Upper lobe of left lung (tissue), 4 donors: ENCODE measurements at regions not wholly inside any gene's neighbourhood (a gene's known extent, or its start where the extent isn't known, plus 50 kb on each side); places are given as distances from the start of the nearest gene placed in this dataset.

ENCODE experiments used
- POLR2A ChIP-seq, 4 donors: fragments of 450-650 bp; IDR thresholded peaks; one replicate each; pipeline ENCODE4 v1.5.1; 2016 to 2017; ENCODE audit warnings: antibody characterized with exemption in 4 of 4, mild to moderate bottlenecking in 2 of 4
- TF ChIP-seq, protein P1 (sequence below), 6 experiments: fragments of 450-650 bp in 4 of 6; fragments of 200-600 bp in 2 of 6; sonication (generic) in 2 of 6; IDR thresholded peaks; one replicate each; pipeline ENCODE4 v1.5.1; 2016 to 2019; ENCODE audit warnings: antibody characterized with exemption in 6 of 6

- TF ChIP-seq, protein P1, sequence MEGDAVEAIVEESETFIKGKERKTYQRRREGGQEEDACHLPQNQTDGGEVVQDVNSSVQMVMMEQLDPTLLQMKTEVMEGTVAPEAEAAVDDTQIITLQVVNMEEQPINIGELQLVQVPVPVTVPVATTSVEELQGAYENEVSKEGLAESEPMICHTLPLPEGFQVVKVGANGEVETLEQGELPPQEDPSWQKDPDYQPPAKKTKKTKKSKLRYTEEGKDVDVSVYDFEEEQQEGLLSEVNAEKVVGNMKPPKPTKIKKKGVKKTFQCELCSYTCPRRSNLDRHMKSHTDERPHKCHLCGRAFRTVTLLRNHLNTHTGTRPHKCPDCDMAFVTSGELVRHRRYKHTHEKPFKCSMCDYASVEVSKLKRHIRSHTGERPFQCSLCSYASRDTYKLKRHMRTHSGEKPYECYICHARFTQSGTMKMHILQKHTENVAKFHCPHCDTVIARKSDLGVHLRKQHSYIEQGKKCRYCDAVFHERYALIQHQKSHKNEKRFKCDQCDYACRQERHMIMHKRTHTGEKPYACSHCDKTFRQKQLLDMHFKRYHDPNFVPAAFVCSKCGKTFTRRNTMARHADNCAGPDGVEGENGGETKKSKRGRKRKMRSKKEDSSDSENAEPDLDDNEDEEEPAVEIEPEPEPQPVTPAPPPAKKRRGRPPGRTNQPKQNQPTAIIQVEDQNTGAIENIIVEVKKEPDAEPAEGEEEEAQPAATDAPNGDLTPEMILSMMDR (IDR thresholded peaks at IDR 0.05): no peak
- no peak for TF ChIP-seq POLR2A (IDR thresholded peaks at IDR 0.05)
Measured at GRCh38 chr13:73960474-73960873, 173.7 kb downstream of the KLF12 start.
